Panc1 (cell line): ENCODE measurements at regions not wholly inside any gene's neighbourhood (a gene's known extent, or its start where the extent isn't known, plus 50 kb on each side); places are given as distances from the start of the nearest gene placed in this dataset.
"Not testable (repeated sequence)": the region's sequence is repeated elsewhere in the genome, so short reads cannot be mapped to it uniquely, and the experiment has no call there.

Source experiments
- ATAC-seq: fragments of 200-7000 bp; cut with Tn5 transposase; 2 replicates; pipeline ENCODE4 v1.9.1; 2020; ENCODE audit warnings: mild to moderate bottlenecking, moderate library complexity
- BruUV-seq: library from RNA; stranded (reverse); fragments of 400-500 nt; replicated peaks from 2 replicates; lab custom pipeline; 2021; lab: Mats Ljungman, UMichigan
- CTCF ChIA-PET: fragments of 300-600 bp; sonication (Branson Sonifier 250); formaldehyde crosslinking; loops from one replicate; lab custom pipeline; 2022; ENCODE audit warnings: antibody characterized with exemption; lab: Charles Lee
- POLR2A ChIA-PET: fragments of 300-600 bp; sonication (Branson Sonifier 250); formaldehyde crosslinking; loops from one replicate; lab custom pipeline; 2022; ENCODE audit warnings: antibody characterized with exemption; lab: Charles Lee
- DNase-seq: peaks from one replicate; pipeline ENCODE4 v3.0.0-alpha.2; 2010; ENCODE audit warnings: low read depth, low spot score
- H3K27ac ChIP-seq: 2 replicates; pipeline ENCODE4 v1.5.1; 2011; ENCODE audit warnings: mild to moderate bottlenecking, low read length, inconsistent platforms
- H3K27me3 ChIP-seq: fragments of 200-500 bp; sonication (Bioruptor generic); 2 replicates; pipeline ENCODE4 v1.6.0; 2014; ENCODE audit warnings: low read length, inconsistent platforms; ENCODE audit not compliant: control insufficient read depth, insufficient read depth
- H3K36me3 ChIP-seq: fragments of 200-500 bp; sonication (Bioruptor generic); 2 replicates; pipeline ENCODE4 v1.5.1; 2014; ENCODE audit warnings: inconsistent platforms, mild to moderate bottlenecking, low read length, moderate library complexity; ENCODE audit not compliant: control insufficient read depth, insufficient read depth
- H3K4me1 ChIP-seq: 2 replicates; pipeline ENCODE4 v1.5.1; 2011; ENCODE audit warnings: inconsistent platforms, mild to moderate bottlenecking, low read length, moderate library complexity; ENCODE audit not compliant: control insufficient read depth, insufficient read depth
- H3K4me3 ChIP-seq, 2 experiments: 2 replicates each; pipeline ENCODE4 v1.5.1; 2011 to 2012; ENCODE audit warnings: low read depth in 2 of 2, low read length in 2 of 2, mild to moderate bottlenecking in 2 of 2, inconsistent platforms in 1 of 2, moderate library complexity in 1 of 2
- H3K9me3 ChIP-seq: fragments of 200-500 bp; sonication (Bioruptor generic); 2 replicates; pipeline ENCODE4 v1.5.1; 2014; ENCODE audit warnings: low read depth, mild to moderate bottlenecking, inconsistent platforms, low read length, moderate library complexity; ENCODE audit not compliant: control insufficient read depth, insufficient read depth
- POLR2AphosphoS5 ChIP-seq: IDR thresholded peaks from 2 replicates; pipeline ENCODE4 v1.6.1; 2012; ENCODE audit warnings: mild to moderate bottlenecking, low read depth, low read length, moderate library complexity
- SIN3A ChIP-seq: IDR thresholded peaks from 2 replicates; pipeline ENCODE4 v1.6.1; 2012; ENCODE audit warnings: low read depth, mild to moderate bottlenecking, low read length, moderate library complexity, borderline replicate concordance; ENCODE audit not compliant: insufficient read depth
- TCF7L2 ChIP-seq: IDR thresholded peaks from 2 replicates; pipeline ENCODE4 v1.6.1; 2011; ENCODE audit warnings: mild to moderate bottlenecking, low read depth, low read length, inconsistent platforms
- in situ Hi-C: cut with HindIII; loops from 2 replicates; pipeline ENCODE4 v1.10.0; 2016; ENCODE audit warnings: low sequenced_read_pairs, low pct_unique_long_range_greater_than_20kb
- intact Hi-C: fragments of 100-400 bp; cut with micrococcal nuclease; formaldehyde crosslinking; loops from one replicate; pipeline ENCODE4 v1.10.0; 2022; ENCODE audit not compliant: unreplicated experiment
- TF ChIP-seq, protein P1 (sequence below): fragments of 450-650 bp; IDR thresholded peaks from 2 replicates; pipeline ENCODE4 v1.5.1; 2017; ENCODE audit warnings: mild to moderate bottlenecking
- TF ChIP-seq, protein P2 (sequence below), 2 experiments: IDR thresholded peaks; 2 replicates each; pipeline ENCODE4 v1.6.1; 2011 to 2012; ENCODE audit warnings: low read depth in 2 of 2, control low read depth in 1 of 2, low read length in 1 of 2, mild to moderate bottlenecking in 1 of 2, moderate library complexity in 1 of 2; ENCODE audit not compliant: insufficient read depth in 1 of 2

DNA sequence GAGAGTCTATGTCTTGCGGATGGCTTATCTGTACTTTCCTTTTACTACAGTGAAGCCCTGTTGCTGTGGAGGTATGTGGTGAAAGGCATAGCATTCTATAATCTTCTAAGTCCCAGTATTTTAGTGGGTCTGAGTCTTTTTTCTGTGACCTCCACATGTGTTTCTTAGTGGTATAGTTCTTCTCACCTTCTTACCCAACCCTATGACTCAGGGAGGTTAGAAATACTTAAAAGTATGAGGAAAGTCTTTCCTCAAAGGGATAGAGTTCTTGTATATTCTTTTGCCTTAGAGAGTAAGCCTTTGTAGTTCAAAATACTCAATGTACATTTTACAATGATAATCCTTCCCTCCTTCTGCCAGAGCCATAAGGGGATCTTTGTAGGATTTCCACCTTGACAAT is 621.9 kb upstream of the CTNND2 start:
- BruUV-seq = no TSS peak

DNA sequence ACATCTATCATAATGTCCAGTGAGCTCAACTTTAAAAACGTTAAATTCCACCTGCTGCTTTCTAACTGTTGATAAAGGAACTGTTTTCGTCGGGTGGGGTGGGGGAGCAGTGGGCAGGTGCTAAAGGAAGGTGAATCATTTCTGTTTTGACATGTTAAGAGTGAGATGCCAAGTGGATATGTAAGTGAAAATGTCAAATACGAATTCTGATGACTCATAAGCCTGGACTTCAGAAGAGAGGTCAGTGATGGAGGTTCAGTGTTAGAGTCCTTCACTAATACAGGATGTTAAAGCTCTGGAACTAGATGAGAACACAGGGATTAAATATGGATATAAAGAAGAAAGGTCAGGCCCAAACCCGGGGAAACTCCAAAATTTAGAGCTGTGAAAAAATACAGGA is 617.9 kb upstream of the CTNND2 start:
- ATAC-seq (no peak), DNase-seq (no peak)
- CTCF ChIA-PET = no interaction called here
- Histone ChIP-seq H3K4me3 (no peak overlapping the region), H3K36me3 (no peaks in the 10 kb centered on the region), H3K27ac (no peak overlapping the region), H3K4me1 (no peaks in the 10 kb centered on the region), H3K9me3 (no peaks in the 10 kb centered on the region; the same call in 1 of the 2 replicates), H3K27me3 (no peaks in the 10 kb centered on the region)
- POLR2A ChIA-PET = no interaction called here
- in situ Hi-C loops = no loop called here
- no TSS peak for BruUV-seq
- TF ChIP-seq TCF7L2 = no peak
- no peak for TF ChIP-seq SIN3A
- TF ChIP-seq, protein P1, sequence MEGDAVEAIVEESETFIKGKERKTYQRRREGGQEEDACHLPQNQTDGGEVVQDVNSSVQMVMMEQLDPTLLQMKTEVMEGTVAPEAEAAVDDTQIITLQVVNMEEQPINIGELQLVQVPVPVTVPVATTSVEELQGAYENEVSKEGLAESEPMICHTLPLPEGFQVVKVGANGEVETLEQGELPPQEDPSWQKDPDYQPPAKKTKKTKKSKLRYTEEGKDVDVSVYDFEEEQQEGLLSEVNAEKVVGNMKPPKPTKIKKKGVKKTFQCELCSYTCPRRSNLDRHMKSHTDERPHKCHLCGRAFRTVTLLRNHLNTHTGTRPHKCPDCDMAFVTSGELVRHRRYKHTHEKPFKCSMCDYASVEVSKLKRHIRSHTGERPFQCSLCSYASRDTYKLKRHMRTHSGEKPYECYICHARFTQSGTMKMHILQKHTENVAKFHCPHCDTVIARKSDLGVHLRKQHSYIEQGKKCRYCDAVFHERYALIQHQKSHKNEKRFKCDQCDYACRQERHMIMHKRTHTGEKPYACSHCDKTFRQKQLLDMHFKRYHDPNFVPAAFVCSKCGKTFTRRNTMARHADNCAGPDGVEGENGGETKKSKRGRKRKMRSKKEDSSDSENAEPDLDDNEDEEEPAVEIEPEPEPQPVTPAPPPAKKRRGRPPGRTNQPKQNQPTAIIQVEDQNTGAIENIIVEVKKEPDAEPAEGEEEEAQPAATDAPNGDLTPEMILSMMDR = no peak
- TF ChIP-seq, protein P2, sequence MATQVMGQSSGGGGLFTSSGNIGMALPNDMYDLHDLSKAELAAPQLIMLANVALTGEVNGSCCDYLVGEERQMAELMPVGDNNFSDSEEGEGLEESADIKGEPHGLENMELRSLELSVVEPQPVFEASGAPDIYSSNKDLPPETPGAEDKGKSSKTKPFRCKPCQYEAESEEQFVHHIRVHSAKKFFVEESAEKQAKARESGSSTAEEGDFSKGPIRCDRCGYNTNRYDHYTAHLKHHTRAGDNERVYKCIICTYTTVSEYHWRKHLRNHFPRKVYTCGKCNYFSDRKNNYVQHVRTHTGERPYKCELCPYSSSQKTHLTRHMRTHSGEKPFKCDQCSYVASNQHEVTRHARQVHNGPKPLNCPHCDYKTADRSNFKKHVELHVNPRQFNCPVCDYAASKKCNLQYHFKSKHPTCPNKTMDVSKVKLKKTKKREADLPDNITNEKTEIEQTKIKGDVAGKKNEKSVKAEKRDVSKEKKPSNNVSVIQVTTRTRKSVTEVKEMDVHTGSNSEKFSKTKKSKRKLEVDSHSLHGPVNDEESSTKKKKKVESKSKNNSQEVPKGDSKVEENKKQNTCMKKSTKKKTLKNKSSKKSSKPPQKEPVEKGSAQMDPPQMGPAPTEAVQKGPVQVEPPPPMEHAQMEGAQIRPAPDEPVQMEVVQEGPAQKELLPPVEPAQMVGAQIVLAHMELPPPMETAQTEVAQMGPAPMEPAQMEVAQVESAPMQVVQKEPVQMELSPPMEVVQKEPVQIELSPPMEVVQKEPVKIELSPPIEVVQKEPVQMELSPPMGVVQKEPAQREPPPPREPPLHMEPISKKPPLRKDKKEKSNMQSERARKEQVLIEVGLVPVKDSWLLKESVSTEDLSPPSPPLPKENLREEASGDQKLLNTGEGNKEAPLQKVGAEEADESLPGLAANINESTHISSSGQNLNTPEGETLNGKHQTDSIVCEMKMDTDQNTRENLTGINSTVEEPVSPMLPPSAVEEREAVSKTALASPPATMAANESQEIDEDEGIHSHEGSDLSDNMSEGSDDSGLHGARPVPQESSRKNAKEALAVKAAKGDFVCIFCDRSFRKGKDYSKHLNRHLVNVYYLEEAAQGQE (IDR thresholded peaks at IDR 0.05; ENCODE audit: insufficient read depth in 1 of 2, low read depth in 2 of 2, low read length in 1 of 2) = no peak
- no peak for TF ChIP-seq POLR2AphosphoS5
- intact Hi-C loops = no loop called here

More for the DNA sequence above, 621.9 kb upstream of the CTNND2 start:
- ATAC-seq (no peak), DNase-seq (no peak)
- intact Hi-C loops (no loop called here), in situ Hi-C loops (no loop called here)
- H3K27me3 ChIP-seq = no peaks in the 10 kb centered on the region
- CTCF ChIA-PET = no interaction called here
- no peak for TF ChIP-seq SIN3A
- TF ChIP-seq, protein P2 (IDR thresholded peaks at IDR 0.05; ENCODE audit: insufficient read depth in 1 of 2, low read depth in 2 of 2, low read length in 1 of 2) = no peak
- TF ChIP-seq, protein P1 = no peak
- TF ChIP-seq TCF7L2 = no peak
- TF ChIP-seq POLR2AphosphoS5 = no peak
- H3K4me3 ChIP-seq = no peak overlapping the region
- H3K36me3 ChIP-seq = no peaks in the 10 kb centered on the region
- POLR2A ChIA-PET = no interaction called here
- H3K4me1 ChIP-seq = no peaks in the 10 kb centered on the region
- H3K27ac ChIP-seq = no peak overlapping the region
- H3K9me3 ChIP-seq = no peaks in the 10 kb centered on the region; the same call in 1 of the 2 replicates

DNA sequence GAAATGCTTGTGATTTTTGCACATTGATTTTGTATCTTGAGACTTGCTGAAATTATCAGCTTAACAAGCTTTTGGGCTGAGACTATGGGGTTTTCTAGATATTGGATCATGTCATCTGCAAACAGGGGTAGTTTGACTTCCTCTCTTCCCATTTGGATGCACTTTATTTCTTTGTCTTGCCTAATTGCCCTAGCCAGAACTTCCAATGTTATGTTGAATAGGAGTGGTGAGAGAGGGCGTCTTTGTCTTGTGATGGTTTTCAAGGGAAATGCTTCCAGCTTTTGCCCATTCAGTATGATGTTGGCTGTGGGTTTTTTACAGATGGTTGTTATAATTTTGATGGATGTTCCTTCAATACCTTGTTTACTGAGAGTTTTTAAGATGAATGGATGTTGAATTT is 600.7 kb upstream of the CTNND2 start:
- ATAC-seq, H3K4me3 ChIP-seq, H3K27ac ChIP-seq, in situ Hi-C loops, H3K4me1 ChIP-seq, intact Hi-C loops, H3K27me3 ChIP-seq, POLR2A ChIA-PET, BruUV-seq, CTCF ChIA-PET, DNase-seq, H3K9me3 ChIP-seq, H3K36me3 ChIP-seq: not testable (repeated sequence)
